Thyroid gland (tissue), 4 donors: ENCODE measurements at regions not wholly inside any gene's neighbourhood (a gene's known extent, or its start where the extent isn't known, plus 50 kb on each side); places are given as distances from the start of the nearest gene placed in this dataset.

Source experiments
- CTCF ChIP-seq, 6 experiments: fragments of 200-600 bp in 3 of 6; fragments of 450-650 bp in 3 of 6; sonication (generic) in 3 of 6; IDR thresholded peaks; one replicate each; pipeline ENCODE4 v1.5.1; 2016 to 2019; ENCODE audit warnings: antibody characterized with exemption in 6 of 6, mild to moderate bottlenecking in 2 of 6, inconsistent platforms in 1 of 6, moderate library complexity in 1 of 6
- POLR2A ChIP-seq, 2 donors: fragments of 450-650 bp; IDR thresholded peaks; one replicate each; pipeline ENCODE4 v1.6.1; 2017; ENCODE audit warnings: antibody characterized with exemption in 2 of 2, mild to moderate bottlenecking in 2 of 2, moderate library complexity in 1 of 2

GRCh38 chr14:101330416-101331140 is 230.7 kb upstream of the DIO3 start:
- TF ChIP-seq CTCF (IDR thresholded peaks at IDR 0.05) (no peak), POLR2A (IDR thresholded peaks at IDR 0.05) (no peak)
